Cardiac fibroblast (primary cell): ENCODE measurements at regions not wholly inside any gene's neighbourhood (a gene's known extent, or its start where the extent isn't known, plus 50 kb on each side); places are given as distances from the start of the nearest gene placed in this dataset.

Experiments
- DNase-seq, 2 donors: peaks; one replicate each; pipeline versions ENCODE4 v3.0.0 to v3.0.0-alpha.2; 2010; ENCODE audit warnings: low read depth in 2 of 2
- H3K4me3 ChIP-seq, 2 donors: replicated peaks in 1 of 2; 1 replicate in 1 of 2; 2 replicates in 1 of 2; pipeline ENCODE4 v1.5.1; 2011; ENCODE audit warnings: low read depth in 2 of 2, low read length in 2 of 2, mild to moderate bottlenecking in 2 of 2, moderate library complexity in 1 of 2
- CTCF ChIP-seq: IDR thresholded peaks from one replicate; pipeline ENCODE4 v1.5.1; 2011; ENCODE audit warnings: low read depth, mild to moderate bottlenecking, low read length, inconsistent platforms

- no peak for DNase-seq
- TF ChIP-seq CTCF, result no peak
- H3K4me3 ChIP-seq, result no peak overlapping the region
Observed at GRCh38 chr2:204184226-204184625, 247.7 kb downstream of the ICOS start.

GRCh38 chr2:204187229-204188083 lies 250.9 kb downstream of the ICOS start:
- no peak for DNase-seq
- TF ChIP-seq CTCF, result no peak
- H3K4me3 ChIP-seq, result no peak overlapping the region

GRCh38 chr2:204191574-204191973 lies 255.0 kb downstream of the ICOS start:
- DNase-seq, result no peak
- no peak overlapping the region for H3K4me3 ChIP-seq
- TF ChIP-seq CTCF, result no peak

GRCh38 chr2:204195498-204195897 lies 258.9 kb downstream of the ICOS start:
- DNase-seq, result no peak
- TF ChIP-seq CTCF, result no peak
- H3K4me3 ChIP-seq, result no peak overlapping the region

- H3K4me3 ChIP-seq, result no peak overlapping the region
- no peak for DNase-seq
- TF ChIP-seq CTCF, result no peak
Observed at GRCh38 chr2:204197336-204198005, 260.9 kb downstream of the ICOS start.

GRCh38 chr2:204199357-204199756 lies 262.8 kb downstream of the ICOS start:
- no peak for DNase-seq
- TF ChIP-seq CTCF, result no peak
- H3K4me3 ChIP-seq, result no peak overlapping the region
